ENCODE measurements at regions not wholly inside any gene's neighbourhood (a gene's known extent, or its start where the extent isn't known, plus 50 kb on each side); places are given as distances from the start of the nearest gene placed in this dataset.

- H3K27ac ChIP-seq (ENCODE audit: low read depth, low read length), result no peak overlapping the region
- no peaks in the 10 kb centered on the region for H3K79me2 ChIP-seq (ENCODE audit: control insufficient read depth, insufficient read depth, low read length, unreplicated experiment)
- no peaks in the 10 kb centered on the region for H3K36me3 ChIP-seq (ENCODE audit: insufficient read depth, low read length)
- H2AFZ ChIP-seq (ENCODE audit: low read length, unreplicated experiment), result no peak overlapping the region
- no peak overlapping the region for H3K4me3 ChIP-seq (ENCODE audit: low read depth, low read length)
- H3K27me3 ChIP-seq (ENCODE audit: insufficient read depth, low read length), result no peaks in the 10 kb centered on the region
- H3K4me1 ChIP-seq (ENCODE audit: control insufficient read depth, insufficient read depth, low read length, unreplicated experiment), result peaks cover 23% of the 10 kb centered on the region
Observed at GRCh38 chr2:145159676-145160075, 639.8 kb upstream of the ZEB2 start.

DNA sequence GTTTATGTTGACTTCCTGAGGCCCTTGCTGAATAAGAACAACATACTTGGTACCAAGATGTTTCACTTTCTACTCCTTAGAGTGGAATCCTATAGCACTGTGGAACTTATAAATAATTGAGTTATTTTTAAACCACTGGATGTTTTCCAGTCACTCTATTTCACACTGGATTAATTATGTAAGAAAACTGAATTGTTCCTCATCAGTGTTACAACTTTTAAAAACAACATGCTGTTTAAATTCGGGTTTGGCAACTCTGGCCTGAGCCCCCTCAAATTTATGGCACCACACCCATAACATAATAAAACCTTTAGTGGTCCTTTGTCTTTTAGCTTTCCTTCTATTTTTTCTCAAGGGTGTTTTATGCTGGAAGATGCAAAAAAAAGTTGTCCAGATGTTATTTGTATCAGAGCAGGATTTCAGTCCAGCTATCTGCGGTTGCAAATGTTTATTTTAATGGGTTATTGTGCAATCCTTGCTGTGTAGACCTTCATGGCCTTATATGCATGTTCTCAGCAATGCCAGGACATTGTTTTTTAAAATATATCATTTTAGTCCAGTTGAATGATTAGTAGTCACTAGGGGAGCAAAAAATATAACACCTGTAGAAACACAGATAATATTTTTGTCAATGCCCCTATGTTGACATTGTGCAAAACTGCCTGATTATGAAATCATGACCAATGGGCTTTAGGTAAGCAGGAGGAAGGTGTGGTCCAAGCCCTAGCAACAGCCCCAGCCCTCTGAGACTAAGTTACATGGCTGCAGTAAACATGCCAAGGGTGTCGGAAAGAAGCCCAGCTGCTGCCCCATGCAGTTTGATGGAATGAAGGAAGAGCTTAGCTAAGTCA is 638.0 kb upstream of the ZEB2 start:
- H3K79me2 ChIP-seq (ENCODE audit: control insufficient read depth, insufficient read depth, low read length, unreplicated experiment), result no peaks in the 10 kb centered on the region
- peaks cover 23% of the 10 kb centered on the region for H3K4me1 ChIP-seq (ENCODE audit: control insufficient read depth, insufficient read depth, low read length, unreplicated experiment)
- no peaks in the 10 kb centered on the region for H3K27me3 ChIP-seq (ENCODE audit: insufficient read depth, low read length)
- peak overlapping the region; percentile 36; the same call in 1 of the 2 replicates for H3K4me3 ChIP-seq (ENCODE audit: low read depth, low read length)
- no peak overlapping the region for H2AFZ ChIP-seq (ENCODE audit: low read length, unreplicated experiment)
- no peaks in the 10 kb centered on the region for H3K36me3 ChIP-seq (ENCODE audit: insufficient read depth, low read length)
- H3K27ac ChIP-seq (ENCODE audit: low read depth, low read length), result peak overlapping the region; percentile 72

- Histone ChIP-seq H3K36me3 (ENCODE audit: insufficient read depth, low read length) (no peaks in the 10 kb centered on the region), H2AFZ (ENCODE audit: low read length, unreplicated experiment) (no peak overlapping the region), H3K27ac (ENCODE audit: low read depth, low read length) (peak overlapping the region; percentile 72), H3K4me1 (ENCODE audit: control insufficient read depth, insufficient read depth, low read length, unreplicated experiment) (peaks cover 23% of the 10 kb centered on the region), H3K27me3 (ENCODE audit: insufficient read depth, low read length) (no peaks in the 10 kb centered on the region), H3K79me2 (ENCODE audit: control insufficient read depth, insufficient read depth, low read length, unreplicated experiment) (no peaks in the 10 kb centered on the region), H3K4me3 (ENCODE audit: low read depth, low read length) (no peak overlapping the region)
Observed at GRCh38 chr2:145157036-145157675, 637.2 kb upstream of the ZEB2 start.

- Histone ChIP-seq H3K36me3 (ENCODE audit: insufficient read depth, low read length) (no peaks in the 10 kb centered on the region), H3K27me3 (ENCODE audit: insufficient read depth, low read length) (no peaks in the 10 kb centered on the region), H3K4me1 (ENCODE audit: control insufficient read depth, insufficient read depth, low read length, unreplicated experiment) (peaks cover 23% of the 10 kb centered on the region), H3K79me2 (ENCODE audit: control insufficient read depth, insufficient read depth, low read length, unreplicated experiment) (no peaks in the 10 kb centered on the region), H3K27ac (ENCODE audit: low read depth, low read length) (no peak overlapping the region), H3K4me3 (ENCODE audit: low read depth, low read length) (no peak overlapping the region), H2AFZ (ENCODE audit: low read length, unreplicated experiment) (no peak overlapping the region)
Observed at GRCh38 chr2:145156199-145156598, 636.3 kb upstream of the ZEB2 start.

DNA sequence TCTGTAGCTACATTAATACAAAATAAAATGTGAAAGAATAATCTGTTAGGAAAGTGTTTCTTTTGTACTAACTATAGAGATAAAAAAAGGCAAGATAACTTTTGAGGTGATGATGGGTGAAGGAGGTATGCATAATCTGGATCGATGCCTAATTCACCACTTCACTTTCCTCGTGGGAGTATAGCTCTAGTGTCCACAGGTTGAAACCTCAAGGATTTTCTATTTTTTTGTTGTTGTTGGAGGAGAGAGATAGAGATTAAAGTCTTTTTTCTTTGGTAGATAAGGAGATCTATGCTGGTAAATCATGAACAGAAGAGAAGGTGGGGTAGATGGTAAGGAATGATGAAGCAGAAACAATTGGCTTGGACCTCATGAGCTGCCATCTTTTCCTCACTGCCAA is 635.3 kb upstream of the ZEB2 start:
- Histone ChIP-seq H3K79me2 (ENCODE audit: control insufficient read depth, insufficient read depth, low read length, unreplicated experiment) (no peaks in the 10 kb centered on the region), H3K27ac (ENCODE audit: low read depth, low read length) (no peak overlapping the region), H2AFZ (ENCODE audit: low read length, unreplicated experiment) (no peak overlapping the region), H3K27me3 (ENCODE audit: insufficient read depth, low read length) (no peaks in the 10 kb centered on the region), H3K4me1 (ENCODE audit: control insufficient read depth, insufficient read depth, low read length, unreplicated experiment) (peaks cover 23% of the 10 kb centered on the region), H3K36me3 (ENCODE audit: insufficient read depth, low read length) (no peaks in the 10 kb centered on the region), H3K4me3 (ENCODE audit: low read depth, low read length) (no peak overlapping the region)

DNA sequence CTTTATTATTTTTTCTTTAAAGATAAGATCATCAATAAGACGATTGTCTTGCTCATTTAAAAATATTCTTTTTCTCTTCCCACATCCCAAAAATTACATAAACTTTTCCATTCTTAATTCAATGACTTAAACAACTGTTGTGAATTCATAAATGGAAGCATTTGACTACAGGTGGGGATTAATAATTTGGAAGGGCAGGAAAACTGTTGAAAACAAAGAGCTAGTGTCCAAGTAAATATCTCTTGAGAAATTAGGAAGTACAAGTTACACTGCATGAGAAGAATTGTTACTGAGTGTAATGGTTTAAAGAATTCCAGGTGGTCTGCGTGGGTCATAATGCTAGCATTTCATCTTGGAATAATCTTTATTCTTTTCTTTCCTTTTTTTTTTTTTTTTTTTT is 634.8 kb upstream of the ZEB2 start:
- H3K36me3 ChIP-seq (ENCODE audit: insufficient read depth, low read length), result no peaks in the 10 kb centered on the region
- H3K4me3 ChIP-seq (ENCODE audit: low read depth, low read length), result no peak overlapping the region
- H2AFZ ChIP-seq (ENCODE audit: low read length, unreplicated experiment), result no peak overlapping the region
- H3K4me1 ChIP-seq (ENCODE audit: control insufficient read depth, insufficient read depth, low read length, unreplicated experiment), result peaks cover 23% of the 10 kb centered on the region
- H3K27me3 ChIP-seq (ENCODE audit: insufficient read depth, low read length), result no peaks in the 10 kb centered on the region
- H3K79me2 ChIP-seq (ENCODE audit: control insufficient read depth, insufficient read depth, low read length, unreplicated experiment), result no peaks in the 10 kb centered on the region
- no peak overlapping the region for H3K27ac ChIP-seq (ENCODE audit: low read depth, low read length)

DNA sequence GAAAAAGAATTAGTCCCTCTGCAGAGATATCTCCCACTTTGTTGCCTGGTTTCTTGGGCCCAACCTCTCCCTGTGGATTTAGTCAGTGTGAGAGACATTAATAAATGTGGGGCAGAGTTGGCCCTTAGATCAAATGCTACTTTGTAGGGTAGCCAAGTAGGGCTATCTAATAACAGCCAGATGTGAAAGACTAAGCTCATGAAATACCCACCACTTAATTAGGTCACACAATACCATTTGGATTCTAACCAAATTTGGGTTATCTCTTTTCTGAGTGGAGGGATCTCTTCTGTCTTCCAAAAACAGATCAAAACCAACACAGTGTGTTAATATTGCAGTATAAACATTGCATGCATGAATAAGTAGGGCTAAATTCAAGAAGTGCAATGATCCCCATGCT is 626.8 kb upstream of the ZEB2 start:
- Histone ChIP-seq H3K27me3 (ENCODE audit: insufficient read depth, low read length) (no peaks in the 10 kb centered on the region), H3K4me1 (ENCODE audit: control insufficient read depth, insufficient read depth, low read length, unreplicated experiment) (no peaks in the 10 kb centered on the region), H3K4me3 (ENCODE audit: low read depth, low read length) (no peak overlapping the region), H2AFZ (ENCODE audit: low read length, unreplicated experiment) (no peak overlapping the region), H3K27ac (ENCODE audit: low read depth, low read length) (no peak overlapping the region), H3K79me2 (ENCODE audit: control insufficient read depth, insufficient read depth, low read length, unreplicated experiment) (no peaks in the 10 kb centered on the region), H3K36me3 (ENCODE audit: insufficient read depth, low read length) (no peaks in the 10 kb centered on the region)

GRCh38 chr2:145144131-145144728 is 624.3 kb upstream of the ZEB2 start:
- Histone ChIP-seq H3K79me2 (ENCODE audit: control insufficient read depth, insufficient read depth, low read length, unreplicated experiment) (no peaks in the 10 kb centered on the region), H3K4me1 (ENCODE audit: control insufficient read depth, insufficient read depth, low read length, unreplicated experiment) (no peaks in the 10 kb centered on the region), H3K27ac (ENCODE audit: low read depth, low read length) (no peak overlapping the region), H3K27me3 (ENCODE audit: insufficient read depth, low read length) (no peaks in the 10 kb centered on the region), H3K36me3 (ENCODE audit: insufficient read depth, low read length) (no peaks in the 10 kb centered on the region), H2AFZ (ENCODE audit: low read length, unreplicated experiment) (no peak overlapping the region), H3K4me3 (ENCODE audit: low read depth, low read length) (no peak overlapping the region)

DNA sequence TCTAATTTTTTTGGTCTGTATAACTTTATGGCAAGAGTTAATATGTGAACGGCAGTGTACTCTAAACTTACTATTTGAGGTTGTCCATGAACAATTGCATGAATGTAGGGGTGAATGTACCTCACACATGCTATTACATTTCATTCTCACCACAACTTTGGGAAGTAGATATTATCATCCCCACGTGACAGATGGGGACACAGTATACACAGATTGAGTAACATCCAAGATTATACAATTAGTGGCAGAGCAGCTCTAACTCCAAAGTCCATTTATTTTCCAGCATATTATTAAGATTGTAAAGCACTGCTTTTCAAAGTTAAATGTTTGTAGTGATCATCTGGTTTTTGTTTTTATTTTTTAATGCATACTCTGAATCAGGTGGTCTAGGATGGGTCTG is 622.1 kb upstream of the ZEB2 start:
- no peaks in the 10 kb centered on the region for H3K79me2 ChIP-seq (ENCODE audit: control insufficient read depth, insufficient read depth, low read length, unreplicated experiment)
- H3K27me3 ChIP-seq (ENCODE audit: insufficient read depth, low read length), result no peaks in the 10 kb centered on the region
- H3K27ac ChIP-seq (ENCODE audit: low read depth, low read length), result no peak overlapping the region
- H3K4me1 ChIP-seq (ENCODE audit: control insufficient read depth, insufficient read depth, low read length, unreplicated experiment), result no peaks in the 10 kb centered on the region
- H3K4me3 ChIP-seq (ENCODE audit: low read depth, low read length), result no peak overlapping the region
- no peaks in the 10 kb centered on the region for H3K36me3 ChIP-seq (ENCODE audit: insufficient read depth, low read length)
- H2AFZ ChIP-seq (ENCODE audit: low read length, unreplicated experiment), result no peak overlapping the region

GRCh38 chr2:145140658-145141057 is 620.7 kb upstream of the ZEB2 start:
- Histone ChIP-seq H3K27me3 (ENCODE audit: insufficient read depth, low read length) (no peaks in the 10 kb centered on the region), H3K79me2 (ENCODE audit: control insufficient read depth, insufficient read depth, low read length, unreplicated experiment) (no peaks in the 10 kb centered on the region), H3K27ac (ENCODE audit: low read depth, low read length) (no peak overlapping the region), H3K4me1 (ENCODE audit: control insufficient read depth, insufficient read depth, low read length, unreplicated experiment) (no peaks in the 10 kb centered on the region), H2AFZ (ENCODE audit: low read length, unreplicated experiment) (no peak overlapping the region), H3K36me3 (ENCODE audit: insufficient read depth, low read length) (no peaks in the 10 kb centered on the region), H3K4me3 (ENCODE audit: low read depth, low read length) (no peak overlapping the region)

- H3K27me3 ChIP-seq (ENCODE audit: insufficient read depth, low read length), result no peaks in the 10 kb centered on the region
- H3K79me2 ChIP-seq (ENCODE audit: control insufficient read depth, insufficient read depth, low read length, unreplicated experiment), result no peaks in the 10 kb centered on the region
- no peaks in the 10 kb centered on the region for H3K36me3 ChIP-seq (ENCODE audit: insufficient read depth, low read length)
- no peaks in the 10 kb centered on the region for H3K4me1 ChIP-seq (ENCODE audit: control insufficient read depth, insufficient read depth, low read length, unreplicated experiment)
- H3K27ac ChIP-seq (ENCODE audit: low read depth, low read length), result no peak overlapping the region
- H3K4me3 ChIP-seq (ENCODE audit: low read depth, low read length), result no peak overlapping the region
- no peak overlapping the region for H2AFZ ChIP-seq (ENCODE audit: low read length, unreplicated experiment)
Observed at GRCh38 chr2:145138626-145139025, 618.7 kb upstream of the ZEB2 start.
